OCI-LY7 (cell line): ENCODE measurements at regions not wholly inside any gene's neighbourhood (a gene's known extent, or its start where the extent isn't known, plus 50 kb on each side); places are given as distances from the start of the nearest gene placed in this dataset.

Source experiments
- BruUV-seq: library from RNA; stranded (reverse); fragments of 400-500 nt; replicated peaks from 2 replicates; lab custom pipeline; 2021; lab: Mats Ljungman, UMichigan
- CTCF ChIA-PET: fragments of 300-600 bp; sonication (Branson Sonifier 250); formaldehyde crosslinking; loops from one replicate; lab custom pipeline; 2022; ENCODE audit warnings: antibody characterized with exemption; ENCODE audit not compliant: unreplicated experiment; lab: Charles Lee
- POLR2A ChIA-PET: fragments of 300-600 bp; sonication (Branson Sonifier 250); formaldehyde crosslinking; loops from one replicate; lab custom pipeline; 2022; ENCODE audit warnings: antibody characterized with exemption; lab: Charles Lee
- DNase-seq: peaks from one replicate; pipeline ENCODE4 v3.0.0-alpha.2; 2015; ENCODE audit warnings: low spot score
- H2AFZ ChIP-seq: fragments of 200-600 bp; sonication (generic), shearing (Covaris generic); 2 replicates; pipeline ENCODE4 v1.6.1; 2014; ENCODE audit warnings: mild to moderate bottlenecking, antibody characterized with exemption, low read length, moderate library complexity
- H3K27ac ChIP-seq: fragments of 200-600 bp; sonication (generic); 2 replicates; pipeline ENCODE4 v1.5.1; 2014; ENCODE audit warnings: mixed run types, low read depth, mild to moderate bottlenecking, moderate library complexity, low read length, inconsistent platforms; ENCODE audit not compliant: poor library complexity, severe bottlenecking
- H3K36me3 ChIP-seq: fragments of 200-600 bp; sonication (generic); 2 replicates; pipeline ENCODE4 v1.6.1; 2014; ENCODE audit warnings: mild to moderate bottlenecking, antibody characterized with exemption, low read length, moderate library complexity, mixed read lengths; ENCODE audit not compliant: insufficient read depth
- H3K4me1 ChIP-seq: fragments of 200-600 bp; sonication (generic); 2 replicates; pipeline ENCODE4 v1.5.1; 2014; ENCODE audit warnings: mild to moderate bottlenecking, low read length; ENCODE audit not compliant: insufficient read depth, poor library complexity, severe bottlenecking
- H3K4me2 ChIP-seq: fragments of 200-600 bp; sonication (generic); 2 replicates; pipeline ENCODE4 v1.6.1; 2014; ENCODE audit warnings: mild to moderate bottlenecking, low read length
- H3K4me3 ChIP-seq: fragments of 200-600 bp; sonication (generic); 2 replicates; pipeline ENCODE4 v1.5.1; 2014; ENCODE audit warnings: mild to moderate bottlenecking, low read depth, low read length; ENCODE audit not compliant: poor library complexity, severe bottlenecking
- H3K79me2 ChIP-seq: fragments of 200-600 bp; sonication (generic); 2 replicates; pipeline ENCODE4 v1.6.1; 2016; ENCODE audit warnings: low read depth, mild to moderate bottlenecking, low read length, moderate library complexity, mixed read lengths; ENCODE audit not compliant: insufficient read depth
- H3K9me2 ChIP-seq: fragments of 200-600 bp; sonication (generic); 2 replicates; pipeline ENCODE4 v1.6.1; 2016; ENCODE audit warnings: mild to moderate bottlenecking, low read length, mixed read lengths; ENCODE audit not compliant: insufficient read depth
- H3K9me3 ChIP-seq: fragments of 200-600 bp; sonication (generic); 2 replicates; pipeline ENCODE4 v1.6.1; 2014; ENCODE audit warnings: mild to moderate bottlenecking, mixed run types, low read length, mixed read lengths
- H4K20me1 ChIP-seq: fragments of 200-600 bp; sonication (generic); 2 replicates; pipeline ENCODE4 v1.6.1; 2014; ENCODE audit warnings: mild to moderate bottlenecking, antibody characterized with exemption, low read length, moderate library complexity, mixed read lengths; ENCODE audit not compliant: insufficient read depth
- EZH2phosphoT487 ChIP-seq: fragments of 200-600 bp; sonication (generic); IDR thresholded peaks from 2 replicates; pipeline ENCODE4 v1.6.1; 2018; ENCODE audit warnings: low read depth, borderline replicate concordance, mild to moderate bottlenecking, mixed run types, antibody characterized with exemption, low read length, moderate library complexity, mixed read lengths
- intact Hi-C: fragments of 100-400 bp; cut with micrococcal nuclease; formaldehyde crosslinking; loops from one replicate; pipeline ENCODE4 v1.10.0; 2022; ENCODE audit not compliant: unreplicated experiment
- TF ChIP-seq, protein P1 (sequence below): fragments of 200-600 bp; sonication (generic); conservative IDR thresholded peaks from 2 replicates; pipeline ENCODE4 v1.5.1; 2014; ENCODE audit warnings: mild to moderate bottlenecking, antibody characterized with exemption, low read length, moderate library complexity, mixed read lengths

DNA sequence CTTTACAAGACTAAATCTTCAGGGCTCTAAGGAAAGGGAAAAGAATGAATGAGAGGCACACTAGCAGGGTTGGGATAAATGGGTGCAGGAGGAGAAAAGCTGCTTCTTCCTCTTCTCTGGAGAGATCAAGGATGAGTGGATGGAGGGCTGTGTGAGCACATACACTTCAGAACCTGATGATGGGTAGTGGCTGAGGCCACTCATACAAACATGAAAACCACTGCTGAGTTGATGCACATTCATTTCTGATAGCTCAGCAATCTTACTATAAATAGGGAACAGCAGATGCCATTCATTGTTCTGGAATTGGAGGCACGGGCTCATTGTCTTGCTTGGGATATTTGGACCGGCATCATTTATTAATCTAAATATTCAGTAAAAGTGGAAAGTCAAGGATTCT is 152.4 kb upstream of the KCTD1 start:
- no peak for DNase-seq
- BruUV-seq = no TSS peak
- no peaks in the 10 kb centered on the region for H4K20me1 ChIP-seq
- no peak overlapping the region for H3K27ac ChIP-seq
- H3K36me3 ChIP-seq = no peaks in the 10 kb centered on the region
- TF ChIP-seq EZH2phosphoT487 = no peak
- TF ChIP-seq, protein P1, sequence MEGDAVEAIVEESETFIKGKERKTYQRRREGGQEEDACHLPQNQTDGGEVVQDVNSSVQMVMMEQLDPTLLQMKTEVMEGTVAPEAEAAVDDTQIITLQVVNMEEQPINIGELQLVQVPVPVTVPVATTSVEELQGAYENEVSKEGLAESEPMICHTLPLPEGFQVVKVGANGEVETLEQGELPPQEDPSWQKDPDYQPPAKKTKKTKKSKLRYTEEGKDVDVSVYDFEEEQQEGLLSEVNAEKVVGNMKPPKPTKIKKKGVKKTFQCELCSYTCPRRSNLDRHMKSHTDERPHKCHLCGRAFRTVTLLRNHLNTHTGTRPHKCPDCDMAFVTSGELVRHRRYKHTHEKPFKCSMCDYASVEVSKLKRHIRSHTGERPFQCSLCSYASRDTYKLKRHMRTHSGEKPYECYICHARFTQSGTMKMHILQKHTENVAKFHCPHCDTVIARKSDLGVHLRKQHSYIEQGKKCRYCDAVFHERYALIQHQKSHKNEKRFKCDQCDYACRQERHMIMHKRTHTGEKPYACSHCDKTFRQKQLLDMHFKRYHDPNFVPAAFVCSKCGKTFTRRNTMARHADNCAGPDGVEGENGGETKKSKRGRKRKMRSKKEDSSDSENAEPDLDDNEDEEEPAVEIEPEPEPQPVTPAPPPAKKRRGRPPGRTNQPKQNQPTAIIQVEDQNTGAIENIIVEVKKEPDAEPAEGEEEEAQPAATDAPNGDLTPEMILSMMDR = no peak
- no peak overlapping the region for H2AFZ ChIP-seq
- intact Hi-C loops = no loop called here
- ChIA-PET CTCF (no interaction called here), POLR2A (no interaction called here)
- H3K4me3 ChIP-seq = no peak overlapping the region
- no peaks in the 10 kb centered on the region for H3K79me2 ChIP-seq
- H3K9me2 ChIP-seq = no peaks in the 10 kb centered on the region
- no peak overlapping the region for H3K4me2 ChIP-seq
- no peaks in the 10 kb centered on the region for H3K4me1 ChIP-seq
- no peaks in the 10 kb centered on the region for H3K9me3 ChIP-seq

DNA sequence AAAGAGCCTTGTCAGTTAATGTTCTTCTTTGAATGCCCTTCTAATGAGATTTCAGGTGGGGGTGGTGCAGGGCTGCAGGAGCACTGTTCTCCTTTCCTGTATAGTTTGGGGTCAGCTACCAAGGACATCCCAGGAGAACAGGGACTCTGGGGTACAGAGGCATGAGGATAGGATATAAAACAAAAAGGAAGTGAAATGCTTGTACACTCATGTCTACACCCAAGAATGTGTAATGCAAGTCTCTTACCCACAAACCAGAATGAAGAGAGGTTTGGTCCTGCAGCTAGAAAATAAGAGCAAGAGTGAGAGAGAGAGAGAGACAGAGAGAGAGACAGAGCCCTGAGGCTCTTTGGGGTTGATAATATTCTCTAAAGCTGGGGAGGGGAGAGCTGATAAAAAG is 151.8 kb upstream of the KCTD1 start:
- POLR2A ChIA-PET = no interaction called here

DNA sequence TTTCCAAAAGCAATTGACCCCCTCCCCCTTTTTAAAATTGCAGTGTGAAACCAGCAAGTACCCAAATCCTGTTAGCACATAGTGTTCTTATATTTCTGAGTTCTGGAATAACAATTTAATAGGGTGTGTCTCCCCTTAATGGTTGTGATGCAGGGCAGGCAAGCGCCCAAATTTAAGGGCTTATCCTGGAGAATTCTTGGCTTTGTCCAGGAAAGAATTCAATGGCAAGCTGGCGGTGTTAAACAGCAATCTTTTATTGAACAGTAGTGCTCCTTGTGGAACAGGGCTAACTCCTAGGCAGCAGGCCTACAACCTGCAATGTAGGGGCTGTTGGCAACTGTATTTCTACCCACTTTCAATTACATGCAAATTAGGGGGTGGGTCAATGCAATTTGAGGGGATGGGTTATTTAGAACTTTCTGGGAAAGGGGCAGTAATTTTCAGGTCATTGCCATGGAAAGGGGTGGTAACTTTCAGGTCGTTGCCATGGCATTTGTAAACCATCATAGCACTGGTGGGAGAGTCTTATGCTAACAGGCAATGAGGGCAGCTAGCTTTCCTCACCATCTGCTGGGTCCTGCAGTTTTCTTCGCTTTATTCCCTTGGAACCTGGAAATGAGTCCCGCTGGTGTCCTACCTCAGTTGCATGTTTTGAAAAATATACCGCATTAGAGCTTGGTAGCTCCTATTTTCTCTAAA is 149.0 kb upstream of the KCTD1 start:
- TF ChIP-seq, protein P1 = no peak
- TF ChIP-seq EZH2phosphoT487 = no peak
- intact Hi-C loops = no loop called here
- DNase-seq = no peak
- POLR2A ChIA-PET = interaction anchor here (0.6 to 1.2 kb wide), 3 partner anchors 10 to 15 kb away, joined by 3 to 4 read pairs (median 3); no protein-coding TSS in a partner anchor
- Histone ChIP-seq H2AFZ (no peak overlapping the region), H3K9me2 (no peaks in the 10 kb centered on the region), H4K20me1 (no peaks in the 10 kb centered on the region), H3K27ac (no peak overlapping the region), H3K79me2 (no peaks in the 10 kb centered on the region), H3K4me2 (no peak overlapping the region), H3K9me3 (no peaks in the 10 kb centered on the region), H3K4me3 (no peak overlapping the region), H3K36me3 (no peaks in the 10 kb centered on the region), H3K4me1 (no peaks in the 10 kb centered on the region)
- no TSS peak for BruUV-seq
- CTCF ChIA-PET = no interaction called here

More for the DNA sequence above, 151.8 kb upstream of the KCTD1 start:
- no peak for TF ChIP-seq EZH2phosphoT487
- TF ChIP-seq, protein P1 = no peak
- H3K9me2 ChIP-seq = no peaks in the 10 kb centered on the region
- H2AFZ ChIP-seq = no peak overlapping the region
- DNase-seq = no peak
- H3K27ac ChIP-seq = no peak overlapping the region
- intact Hi-C loops = no loop called here
- H3K4me3 ChIP-seq = no peak overlapping the region
- BruUV-seq = no TSS peak
- H3K4me2 ChIP-seq = no peak overlapping the region
- H4K20me1 ChIP-seq = no peaks in the 10 kb centered on the region
- CTCF ChIA-PET = no interaction called here
- H3K9me3 ChIP-seq = no peaks in the 10 kb centered on the region
- no peaks in the 10 kb centered on the region for H3K4me1 ChIP-seq
- H3K36me3 ChIP-seq = no peaks in the 10 kb centered on the region
- H3K79me2 ChIP-seq = no peaks in the 10 kb centered on the region
